Mesendoderm (in vitro differentiated cells): ENCODE measurements at regions not wholly inside any gene's neighbourhood (a gene's known extent, or its start where the extent isn't known, plus 50 kb on each side); places are given as distances from the start of the nearest gene placed in this dataset.

Experiments
- DNase-seq: peaks from one replicate; pipeline ENCODE4 v3.0.0; 2013
- H2AK5ac ChIP-seq: 2 replicates; pipeline ENCODE4 v1.6.1; 2013; ENCODE audit warnings: low read length, inconsistent platforms
- H2BK120ac ChIP-seq: 2 replicates; pipeline ENCODE4 v1.6.1; 2013; ENCODE audit warnings: low read depth, mild to moderate bottlenecking, low read length, moderate library complexity, mixed read lengths
- H2BK15ac ChIP-seq: replicated peaks from 2 replicates; pipeline ENCODE4 v1.6.1; 2013; ENCODE audit warnings: low read depth, mild to moderate bottlenecking, moderate library complexity
- H2BK5ac ChIP-seq: 2 replicates; pipeline ENCODE4 v1.6.1; 2013; ENCODE audit warnings: low read length, inconsistent platforms
- H3K18ac ChIP-seq: 2 replicates; pipeline ENCODE4 v1.6.1; 2013; ENCODE audit warnings: mild to moderate bottlenecking, low read length, mixed read lengths
- H3K23ac ChIP-seq: one replicate; pipeline ENCODE4 v1.6.1; 2013; ENCODE audit warnings: low read length
- H3K27ac ChIP-seq: 2 replicates; pipeline ENCODE4 v1.5.1; 2013; ENCODE audit warnings: low read depth, mild to moderate bottlenecking, inconsistent platforms, low read length, moderate library complexity
- H3K27me3 ChIP-seq: 2 replicates; pipeline ENCODE4 v1.6.1; 2013; ENCODE audit warnings: low read length, control low read depth, mild to moderate bottlenecking, inconsistent platforms; ENCODE audit not compliant: insufficient read depth, poor library complexity
- H3K36me3 ChIP-seq: 2 replicates; pipeline ENCODE4 v1.6.1; 2013; ENCODE audit warnings: low read length, inconsistent platforms; ENCODE audit not compliant: control insufficient read depth, insufficient read depth
- H3K4ac ChIP-seq: one replicate; pipeline ENCODE4 v1.6.1; 2013; ENCODE audit warnings: low read depth, mild to moderate bottlenecking, low read length, moderate library complexity
- H3K4me1 ChIP-seq: 2 replicates; pipeline ENCODE4 v1.6.1; 2013; ENCODE audit warnings: low read depth, low read length, inconsistent platforms; ENCODE audit not compliant: control insufficient read depth
- H3K4me2 ChIP-seq: 2 replicates; pipeline ENCODE4 v1.6.1; 2013; ENCODE audit warnings: low read length
- H3K4me3 ChIP-seq: 2 replicates; pipeline ENCODE4 v1.5.1; 2013; ENCODE audit warnings: mild to moderate bottlenecking, low read length
- H3K56ac ChIP-seq: one replicate; pipeline ENCODE4 v1.6.1; 2013; ENCODE audit warnings: low read length
- H3K79me1 ChIP-seq: 2 replicates; pipeline ENCODE4 v1.6.1; 2013; ENCODE audit warnings: low read length, inconsistent platforms
- H3K79me2 ChIP-seq: 2 replicates; pipeline ENCODE4 v1.6.1; 2013; ENCODE audit warnings: mild to moderate bottlenecking, low read length; ENCODE audit not compliant: control insufficient read depth, insufficient read depth
- H3K9ac ChIP-seq: 2 replicates; pipeline ENCODE4 v1.6.1; 2013; ENCODE audit warnings: low read length, inconsistent platforms
- H4K5ac ChIP-seq: one replicate; pipeline ENCODE4 v1.6.1; 2013; ENCODE audit warnings: low read length
- H4K8ac ChIP-seq: one replicate; pipeline ENCODE4 v1.6.1; 2013; ENCODE audit warnings: low read depth, mild to moderate bottlenecking, control low read depth, low read length, moderate library complexity
- WGBS: extraction: QIAGEN DNeasy Blood & Tissue Kit; methylation state at CpG from one replicate; pipeline ENCODE4 v1.1.7; 2013; ENCODE audit warnings: low lambda C conversion rate, missing lambda C conversion rate; ENCODE audit not compliant: insufficient coverage; ENCODE audit errors: extremely low coverage; 5-methylcytosine and 5-hydroxymethylcytosine counted together

DNA sequence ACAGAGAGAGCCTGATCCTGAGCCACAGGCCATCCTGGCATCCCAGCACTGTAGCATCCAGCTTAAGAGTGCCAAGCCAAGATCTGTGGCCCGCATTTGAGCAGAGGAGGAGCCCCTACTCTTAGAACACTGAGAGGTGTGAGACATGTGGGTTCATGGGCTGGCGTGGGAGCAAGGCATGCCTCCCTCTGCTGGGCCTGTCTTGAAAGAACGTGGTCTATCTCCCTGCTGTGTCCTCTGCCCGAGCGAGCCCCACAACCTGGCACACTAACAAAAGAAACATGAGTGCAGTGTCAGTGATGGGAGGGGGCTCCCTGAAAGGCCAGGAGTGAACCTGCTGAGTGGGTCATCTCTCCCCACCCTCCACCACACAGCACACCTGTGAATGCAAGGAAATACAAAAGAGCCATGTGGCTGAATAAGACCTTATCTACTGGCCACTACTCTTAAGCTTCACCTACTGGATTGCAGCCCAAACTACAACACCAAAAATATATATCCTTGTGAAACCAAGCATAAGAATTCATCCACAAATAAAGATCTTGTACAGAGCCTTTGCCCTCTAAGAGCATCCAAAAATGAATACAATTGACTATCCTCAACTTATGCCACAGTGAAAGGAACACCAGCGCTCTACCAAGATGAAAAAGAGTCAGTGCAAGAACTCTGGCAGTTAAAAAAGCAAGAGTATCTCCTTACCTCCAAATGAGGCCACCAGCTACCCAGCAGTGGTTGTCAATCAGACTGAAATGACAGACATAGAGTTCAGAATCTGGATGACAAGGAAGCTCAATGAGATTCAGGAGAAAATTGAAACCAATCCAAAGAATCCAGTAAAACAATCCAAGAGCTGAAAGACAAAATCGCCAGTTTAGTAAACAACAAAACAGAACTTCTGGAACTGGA is 259.4 kb upstream of the DAB1 start:
- no CpG with 5 or more reads among the region's 7 CpGs for WGBS

DNA sequence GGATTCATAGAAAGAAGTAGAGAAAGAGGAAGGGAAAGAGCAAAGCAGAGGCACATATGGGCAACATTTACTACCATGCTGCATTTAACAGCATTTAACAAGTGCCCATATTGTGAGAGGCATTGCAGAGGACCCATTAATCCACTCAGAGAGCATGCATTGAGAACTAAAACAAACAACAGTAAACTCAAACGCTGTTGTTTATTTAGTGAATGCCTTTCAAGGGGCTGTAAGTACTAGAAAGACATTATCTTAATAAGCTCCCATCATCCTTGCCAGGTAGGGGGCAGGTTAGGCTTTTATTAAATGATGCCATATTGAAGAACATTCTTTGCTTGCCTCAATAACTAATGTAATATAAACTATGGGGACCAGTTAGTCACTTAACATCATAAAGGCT is 254.3 kb upstream of the DAB1 start:
- H3K4ac ChIP-seq = no peak overlapping the region
- DNase-seq = no peak
- H3K23ac ChIP-seq = no peak overlapping the region
- H4K5ac ChIP-seq = no peak overlapping the region
- H3K79me1 ChIP-seq = no peaks in the 10 kb centered on the region
- no peaks in the 10 kb centered on the region for H3K36me3 ChIP-seq
- no peak overlapping the region for H2BK5ac ChIP-seq
- no peak overlapping the region for H2BK15ac ChIP-seq
- no peak overlapping the region for H4K8ac ChIP-seq
- no peak overlapping the region for H3K4me2 ChIP-seq
- no peak overlapping the region for H3K27ac ChIP-seq
- no peak overlapping the region for H3K18ac ChIP-seq
- no peaks in the 10 kb centered on the region for H3K79me2 ChIP-seq
- H2BK120ac ChIP-seq = no peak overlapping the region
- no peak overlapping the region for H3K4me3 ChIP-seq
- H2AK5ac ChIP-seq = no peak overlapping the region
- no peak overlapping the region for H3K56ac ChIP-seq
- peaks cover 6% of the 10 kb centered on the region for H3K4me1 ChIP-seq
- no peak overlapping the region for H3K9ac ChIP-seq
- no peaks in the 10 kb centered on the region for H3K27me3 ChIP-seq
- WGBS = no CpG with 5 or more reads among the region's 1 CpG

More for the DNA sequence above, 259.4 kb upstream of the DAB1 start:
- Histone ChIP-seq H3K4me1 (peaks cover 6% of the 10 kb centered on the region), H3K23ac (no peak overlapping the region), H3K36me3 (no peaks in the 10 kb centered on the region), H2BK5ac (no peak overlapping the region), H2AK5ac (no peak overlapping the region), H3K56ac (peak overlapping the region; percentile 57), H3K79me2 (no peaks in the 10 kb centered on the region), H3K9ac (no peak overlapping the region), H3K79me1 (no peaks in the 10 kb centered on the region), H3K27me3 (no peaks in the 10 kb centered on the region), H3K4ac (no peak overlapping the region), H3K4me3 (no peak overlapping the region), H4K5ac (no peak overlapping the region), H2BK120ac (no peak overlapping the region), H3K18ac (peak overlapping the region; percentile 41), H2BK15ac (no peak overlapping the region), H3K4me2 (no peak overlapping the region), H3K27ac (no peak overlapping the region), H4K8ac (no peak overlapping the region)
- peak; percentile 79 for DNase-seq

DNA sequence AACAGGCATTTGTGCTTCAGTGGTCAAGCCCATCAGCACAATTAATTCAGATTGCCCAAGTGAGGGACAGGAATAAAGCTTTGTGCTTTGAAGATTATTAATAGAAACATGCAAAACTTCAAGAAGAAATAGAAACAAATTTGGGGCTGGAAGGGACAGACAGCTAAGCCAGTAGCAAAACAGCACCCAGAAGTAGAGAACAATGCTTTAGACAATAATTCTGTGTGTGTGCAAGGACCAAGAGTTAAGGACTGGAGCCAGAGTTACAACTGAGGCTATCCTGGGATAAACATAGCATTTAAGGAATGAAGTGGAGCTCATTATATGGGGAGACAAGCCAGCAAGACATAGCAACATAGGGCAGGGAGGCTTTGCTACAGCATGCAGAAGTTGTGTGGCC is 251.9 kb upstream of the DAB1 start:
- Histone ChIP-seq H3K27me3 (no peaks in the 10 kb centered on the region), H3K79me2 (no peaks in the 10 kb centered on the region), H4K5ac (no peak overlapping the region), H2BK5ac (no peak overlapping the region), H3K79me1 (no peaks in the 10 kb centered on the region), H3K18ac (no peak overlapping the region), H3K4me2 (no peak overlapping the region), H2BK120ac (no peak overlapping the region), H4K8ac (no peak overlapping the region), H3K56ac (no peak overlapping the region), H2BK15ac (no peak overlapping the region), H3K4ac (no peak overlapping the region), H3K27ac (no peak overlapping the region), H3K4me1 (no peaks in the 10 kb centered on the region), H3K4me3 (no peak overlapping the region), H3K9ac (no peak overlapping the region), H3K23ac (no peak overlapping the region), H2AK5ac (no peak overlapping the region), H3K36me3 (no peaks in the 10 kb centered on the region)
- DNase-seq = no peak

DNA sequence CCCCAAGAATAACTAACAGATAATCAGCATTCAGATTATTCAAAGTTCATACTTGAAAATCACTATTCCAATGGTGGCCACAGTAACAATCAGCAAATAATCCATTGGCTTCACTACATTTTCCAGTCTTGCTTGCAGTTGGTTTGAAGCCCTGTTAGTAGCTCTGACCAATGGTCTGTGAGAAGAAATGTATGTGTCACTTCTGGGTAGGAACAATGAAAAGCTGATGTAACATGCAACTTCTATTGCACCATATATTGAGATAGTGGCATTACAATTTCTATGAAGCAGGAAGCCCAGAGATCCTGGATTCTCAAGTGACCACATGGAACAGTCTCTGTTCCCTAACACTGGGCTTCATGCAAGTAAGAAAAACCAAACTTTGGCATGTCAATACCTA is 250.9 kb upstream of the DAB1 start:
- Histone ChIP-seq H4K5ac (no peak overlapping the region), H4K8ac (no peak overlapping the region), H3K9ac (no peak overlapping the region), H3K27me3 (no peaks in the 10 kb centered on the region), H3K79me2 (no peaks in the 10 kb centered on the region), H3K79me1 (no peaks in the 10 kb centered on the region), H3K4ac (no peak overlapping the region), H3K36me3 (no peaks in the 10 kb centered on the region), H3K4me2 (no peak overlapping the region), H2AK5ac (no peak overlapping the region), H3K27ac (no peak overlapping the region), H3K56ac (no peak overlapping the region), H3K18ac (peak overlapping the region; percentile 22), H3K4me3 (no peak overlapping the region), H2BK5ac (no peak overlapping the region), H2BK15ac (no peak overlapping the region), H2BK120ac (no peak overlapping the region), H3K23ac (no peak overlapping the region), H3K4me1 (no peaks in the 10 kb centered on the region)
- peak; percentile 38 for DNase-seq

DNA sequence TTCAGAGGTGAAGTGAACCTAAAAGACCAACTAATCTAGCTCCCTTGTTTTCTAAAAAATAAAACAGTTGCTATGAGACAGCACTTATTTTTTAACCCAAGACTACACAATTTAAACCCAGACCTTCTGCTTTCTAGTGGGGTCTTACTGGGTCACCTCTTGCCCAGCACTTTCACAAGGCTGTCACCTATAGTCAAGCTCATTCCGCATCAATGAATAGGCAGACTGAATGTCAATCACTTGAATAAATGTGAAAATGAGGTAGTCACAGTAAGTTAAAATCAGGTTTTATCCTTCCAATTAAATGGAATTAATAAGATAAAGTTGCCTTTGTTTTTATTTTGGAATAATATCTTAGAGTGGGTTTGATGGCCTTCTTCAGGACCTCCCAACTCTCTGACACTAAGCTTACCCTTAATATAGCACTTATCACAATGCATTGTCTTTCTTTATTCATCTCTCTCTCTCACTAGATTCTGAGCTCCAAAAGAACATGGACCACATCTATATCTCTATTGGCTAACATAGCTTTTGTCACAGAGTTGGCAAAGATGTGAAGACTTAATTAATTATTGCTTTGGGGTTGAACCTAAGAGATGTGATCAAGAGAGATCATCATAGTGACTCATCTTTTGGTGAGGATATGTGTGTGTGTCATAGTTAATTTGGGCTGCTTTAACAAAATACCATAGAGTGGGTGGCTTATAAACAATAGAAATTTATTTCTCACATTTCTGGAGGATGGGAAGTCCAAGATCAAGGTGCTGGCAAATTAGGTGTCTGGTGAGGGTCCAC is 248.7 kb upstream of the DAB1 start:
- Histone ChIP-seq H3K4me3 (no peak overlapping the region), H3K23ac (no peak overlapping the region), H3K4me2 (no peak overlapping the region), H3K9ac (no peak overlapping the region), H2AK5ac (no peak overlapping the region), H3K79me1 (no peaks in the 10 kb centered on the region), H2BK5ac (no peak overlapping the region), H4K5ac (no peak overlapping the region), H2BK15ac (no peak overlapping the region), H3K79me2 (no peaks in the 10 kb centered on the region), H4K8ac (no peak overlapping the region), H2BK120ac (no peak overlapping the region), H3K56ac (no peak overlapping the region), H3K18ac (peak overlapping the region; percentile 18), H3K4ac (no peak overlapping the region), H3K4me1 (no peaks in the 10 kb centered on the region), H3K36me3 (no peaks in the 10 kb centered on the region), H3K27ac (no peak overlapping the region), H3K27me3 (no peaks in the 10 kb centered on the region)
- no peak for DNase-seq
- WGBS = no CpG with 5 or more reads among the region's 1 CpG
